HG02852 (cell line): ENCODE measurements at regions not wholly inside any gene's neighbourhood (a gene's known extent, or its start where the extent isn't known, plus 50 kb on each side); places are given as distances from the start of the nearest gene placed in this dataset.
"Not testable (repeated sequence)": the region's sequence is repeated elsewhere in the genome, so short reads cannot be mapped to it uniquely, and the experiment has no call there.

ENCODE experiments used
- ATAC-seq: cut with Tn5 transposase; IDR thresholded peaks from one replicate; pipeline ENCODE4 v1.9.1; 2021; ENCODE audit warnings: mild to moderate bottlenecking, moderate library complexity; ENCODE audit not compliant: unreplicated experiment

DNA sequence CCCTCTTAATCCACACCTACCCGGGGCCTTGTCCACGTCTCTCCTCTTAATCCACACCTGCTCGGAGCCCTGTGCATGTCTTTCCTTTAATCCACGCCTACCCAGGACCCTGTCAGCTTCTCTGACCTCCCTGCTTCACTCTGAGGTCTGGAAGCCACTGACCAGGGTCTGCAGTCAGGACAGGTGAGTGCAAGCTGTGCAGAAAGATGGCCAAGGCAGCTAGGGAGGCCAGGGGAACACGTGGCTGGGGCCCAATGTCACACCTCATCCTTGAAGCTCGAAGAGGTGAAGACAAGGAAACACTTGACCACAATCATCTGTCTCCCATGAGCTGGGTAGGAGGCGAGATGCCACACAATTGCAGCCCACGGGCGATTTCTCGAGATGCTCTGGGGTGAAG is 1516.9 kb downstream of the BRD1 start:
- no peak for ATAC-seq

- no peak for ATAC-seq
Observed at GRCh38 chr22:48310289-48310688, 1517.4 kb downstream of the BRD1 start.

DNA sequence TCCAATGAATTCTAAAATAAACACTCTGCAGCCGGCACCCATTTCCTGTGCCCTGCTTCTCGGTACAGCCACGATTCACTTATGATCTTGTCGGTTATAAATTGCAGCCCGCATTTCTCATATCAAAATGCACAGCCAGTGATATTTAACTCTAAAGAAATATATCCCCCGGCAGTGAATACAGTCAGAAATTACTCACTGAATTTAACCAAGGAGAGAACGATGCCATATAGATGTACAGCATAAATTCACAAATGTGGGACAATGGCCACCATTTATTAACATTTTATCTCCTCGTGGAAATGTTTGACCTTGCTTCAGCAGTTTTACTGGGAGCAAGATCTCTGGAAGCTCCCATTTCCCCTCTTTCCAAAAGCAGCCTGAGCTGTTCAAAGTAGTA is 1517.8 kb downstream of the BRD1 start:
- no peak for ATAC-seq

DNA sequence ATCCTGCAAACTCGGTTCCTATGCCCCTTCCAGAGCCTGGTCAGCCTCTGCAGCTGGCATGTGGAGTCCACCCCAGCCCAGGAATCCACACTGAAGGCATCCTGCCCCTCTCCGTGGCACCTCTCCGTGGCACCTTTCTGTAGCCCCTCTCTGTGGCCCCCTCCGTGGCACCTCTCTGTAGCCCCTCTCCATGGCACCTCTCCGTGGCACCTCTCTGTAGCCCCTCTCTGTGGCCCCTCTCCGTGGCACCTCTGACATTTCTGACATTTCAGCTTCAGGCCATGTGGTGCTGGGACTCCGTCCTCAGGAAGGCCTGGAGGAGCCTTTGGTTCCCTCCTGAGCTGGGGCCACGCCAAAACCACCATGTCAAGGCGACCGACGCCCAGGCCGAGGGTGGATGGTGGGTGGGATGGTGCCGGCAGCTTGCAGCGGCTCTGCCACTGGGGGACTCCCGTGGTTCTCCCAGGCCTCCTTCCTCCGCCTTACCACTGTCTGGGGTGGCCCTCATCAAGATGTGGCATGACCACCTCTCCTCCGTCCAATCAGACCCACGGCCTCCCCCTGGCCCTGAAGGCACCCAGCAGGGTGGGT is 1518.5 kb downstream of the BRD1 start:
- no peak for ATAC-seq

GRCh38 chr22:48307931-48308330 is 1519.7 kb downstream of the BRD1 start:
- ATAC-seq = no peak

- no peak for ATAC-seq
Observed at GRCh38 chr22:48306785-48307510, 1520.7 kb downstream of the BRD1 start.

DNA sequence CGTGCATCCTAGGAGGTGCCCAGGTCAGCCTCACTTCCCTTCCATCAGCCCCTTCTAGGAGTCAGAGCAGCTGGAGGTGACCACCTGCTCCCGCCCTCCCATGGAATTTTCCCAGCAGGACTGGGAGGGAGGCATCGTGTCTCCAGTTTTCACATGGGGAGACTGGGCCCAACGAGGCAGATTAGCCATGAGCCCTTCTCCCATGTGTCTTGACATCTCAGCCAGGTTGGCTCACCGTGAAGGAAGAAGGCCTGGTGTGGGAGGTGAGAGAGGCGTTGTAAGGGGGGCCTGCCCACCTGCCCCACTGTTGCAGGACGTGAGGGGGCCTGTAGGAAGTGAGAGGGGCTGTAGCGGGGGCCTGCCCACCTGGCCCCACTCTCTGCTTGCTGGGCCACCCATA is 1521.4 kb downstream of the BRD1 start:
- no peak for ATAC-seq

GRCh38 chr22:48305726-48306235 is 1521.9 kb downstream of the BRD1 start:
- no peak for ATAC-seq

GRCh38 chr22:48303369-48303725 is 1524.3 kb downstream of the BRD1 start:
- ATAC-seq = no peak

DNA sequence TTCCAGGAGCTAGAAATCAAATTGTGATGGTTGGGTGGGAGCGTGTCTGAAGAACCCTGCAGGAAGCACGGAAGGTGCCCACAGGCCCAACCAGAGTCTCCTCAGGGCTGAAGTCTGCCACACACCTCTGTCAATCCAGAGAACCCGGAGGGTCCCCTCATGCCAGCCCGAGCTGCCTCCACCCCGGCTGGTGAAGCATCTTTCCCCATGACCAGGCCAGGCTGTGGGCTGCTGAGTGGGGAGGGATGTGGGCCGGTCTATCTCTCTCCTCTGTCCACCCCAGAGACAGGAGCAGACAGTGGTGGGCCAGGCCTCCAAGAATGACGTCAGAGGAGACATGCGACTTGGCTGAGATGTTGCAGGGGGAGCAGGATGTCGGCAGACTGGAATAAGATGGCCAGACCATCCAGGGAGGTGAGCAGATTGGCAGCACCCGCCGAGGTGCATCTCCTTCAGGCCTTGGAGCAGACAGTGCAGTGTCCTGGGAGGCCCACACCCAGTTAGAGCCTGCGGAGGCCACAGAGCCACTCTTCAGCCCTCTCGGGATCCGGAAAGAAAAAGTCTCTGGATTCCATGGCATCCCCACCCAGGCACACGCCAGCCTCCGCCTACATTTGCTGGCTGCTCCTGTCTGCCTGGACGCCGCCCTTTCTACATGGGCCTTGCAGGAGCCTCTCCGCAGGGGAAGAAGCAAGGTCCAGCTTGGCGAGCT is 1524.9 kb downstream of the BRD1 start:
- no peak for ATAC-seq

- ATAC-seq = no peak
Observed at GRCh38 chr22:48301908-48302307, 1525.8 kb downstream of the BRD1 start.

GRCh38 chr22:48301421-48301820 is 1526.3 kb downstream of the BRD1 start:
- ATAC-seq = no peak

DNA sequence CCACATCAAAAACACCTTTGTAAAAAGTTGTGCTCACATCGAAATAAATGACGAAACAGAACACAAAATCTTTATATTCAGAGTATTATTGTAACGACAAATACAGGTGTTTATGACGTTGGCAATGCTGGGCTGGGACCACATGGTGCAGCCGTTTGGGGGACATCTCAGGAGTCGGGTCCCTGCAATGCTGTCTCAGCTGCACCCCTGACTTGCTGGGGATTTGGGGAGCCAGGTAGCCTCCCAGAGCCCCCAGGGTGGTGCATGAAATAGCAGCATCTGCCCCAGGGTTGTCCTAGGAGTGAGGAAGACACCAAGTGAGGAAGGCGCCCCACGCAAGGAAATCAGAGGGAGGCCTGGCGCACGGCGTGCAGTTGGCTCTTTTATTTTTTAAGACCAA is 1526.8 kb downstream of the BRD1 start:
- no peak for ATAC-seq

- ATAC-seq = no peak
Observed at GRCh38 chr22:48299801-48300200, 1527.9 kb downstream of the BRD1 start.

- ATAC-seq = no peak
Observed at GRCh38 chr22:48299124-48299523, 1528.5 kb downstream of the BRD1 start.

DNA sequence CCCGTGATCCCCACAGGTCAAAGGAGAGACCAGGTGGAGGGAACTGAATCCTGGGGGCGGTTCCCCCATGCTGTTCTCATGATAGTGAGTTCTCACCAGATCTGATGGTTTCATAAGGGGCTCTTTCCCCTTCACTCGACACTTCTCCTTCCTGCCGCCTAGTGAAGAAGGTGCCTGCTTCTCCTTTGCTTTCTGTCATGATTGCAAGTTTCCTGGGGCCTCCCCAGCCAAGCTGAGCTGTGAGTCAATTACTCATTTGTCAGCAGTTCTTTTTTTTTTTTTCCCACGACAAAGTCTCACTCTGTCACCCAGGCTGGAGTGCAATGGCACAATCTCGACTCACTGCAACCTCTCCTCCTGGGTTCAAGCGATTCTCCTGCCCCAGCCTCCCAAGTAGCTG is 1530.4 kb downstream of the BRD1 start:
- no peak for ATAC-seq

GRCh38 chr22:48289954-48290353 is 1527.5 kb downstream of the TBC1D22A start:
- ATAC-seq = not testable (repeated sequence)

GRCh38 chr22:48288376-48288940 is 1526.0 kb downstream of the TBC1D22A start:
- no peak for ATAC-seq

DNA sequence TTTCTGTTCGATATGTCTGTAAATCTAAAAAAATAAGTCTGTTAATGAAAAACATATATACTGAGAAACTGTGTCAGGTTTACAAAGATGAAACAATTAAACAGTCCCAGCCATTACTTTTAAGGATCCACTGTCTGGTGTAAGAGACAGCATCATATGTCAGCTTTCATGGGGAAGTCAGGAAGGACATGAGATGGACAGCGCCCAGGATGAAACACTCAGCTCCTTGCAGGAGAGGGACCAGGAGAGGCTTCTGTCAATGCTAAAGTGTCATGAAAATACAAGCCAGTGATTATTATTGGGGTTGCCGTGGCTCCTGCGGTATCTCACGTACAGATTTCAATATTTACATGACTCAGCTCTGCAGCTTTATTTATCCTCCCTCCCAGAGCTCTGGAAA is 1524.6 kb downstream of the TBC1D22A start:
- no peak for ATAC-seq

DNA sequence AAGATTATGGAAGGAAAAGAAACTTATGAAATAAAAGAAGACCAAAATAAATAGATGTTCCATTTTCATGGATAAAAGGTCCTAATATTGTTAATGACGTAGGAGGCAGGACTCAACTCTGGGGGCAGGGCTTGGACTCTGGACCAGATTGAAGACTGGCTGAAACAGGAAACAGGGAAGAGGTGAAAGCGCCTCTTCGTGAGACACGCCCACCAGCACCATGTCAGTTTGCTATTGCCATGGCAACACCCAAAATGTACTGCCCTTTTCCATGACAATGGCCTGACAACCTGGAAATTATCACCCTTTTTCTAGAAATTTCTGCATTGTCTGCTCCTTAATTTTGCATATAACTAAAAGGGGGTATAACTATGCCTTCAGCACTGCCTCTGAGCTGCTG is 1522.2 kb downstream of the TBC1D22A start:
- no peak for ATAC-seq

GRCh38 chr22:48282804-48283203 is 1520.4 kb downstream of the TBC1D22A start:
- ATAC-seq = no peak

DNA sequence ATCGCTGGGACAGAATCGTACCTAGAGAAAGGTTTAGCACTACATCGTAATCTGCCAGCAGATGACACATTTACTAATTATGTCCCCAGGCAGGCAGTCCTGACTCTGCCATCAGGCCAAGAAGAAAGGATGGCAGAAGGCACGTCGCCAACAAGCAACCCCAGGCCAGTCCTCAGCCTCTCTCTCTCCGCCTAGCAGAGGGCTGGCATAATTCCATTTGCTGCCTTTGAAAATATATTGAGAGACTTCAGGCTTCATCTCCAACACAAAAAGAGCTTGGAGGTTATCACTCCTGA is 1517.0 kb downstream of the TBC1D22A start:
- no peak for ATAC-seq
